ENCODE measurements at regions not wholly inside any gene's neighbourhood (a gene's known extent, or its start where the extent isn't known, plus 50 kb on each side); places are given as distances from the start of the nearest gene placed in this dataset.

DNA sequence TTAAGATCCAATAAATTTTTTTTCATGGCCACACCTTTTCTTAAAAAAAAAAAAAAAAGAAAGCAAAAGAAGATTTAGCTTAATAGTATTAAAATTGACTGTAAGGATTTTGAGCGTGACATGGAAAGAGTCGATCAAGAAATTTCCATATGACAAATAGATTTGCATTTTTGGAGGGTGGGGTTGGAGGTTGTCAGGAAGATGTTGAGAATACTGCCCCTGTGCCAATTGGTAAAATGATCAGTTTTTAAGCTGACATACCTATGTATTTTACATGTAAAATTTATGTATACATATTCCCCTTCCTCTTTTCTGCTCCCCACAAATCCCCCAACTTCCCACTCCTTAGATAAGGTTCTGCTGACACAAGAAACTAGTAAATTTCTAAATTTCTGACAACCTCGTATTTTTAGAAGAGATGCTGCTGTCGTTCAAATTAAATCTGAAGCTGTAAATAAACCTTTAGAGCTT is 520.9 kb downstream of the CD83 start:
- Histone ChIP-seq H3K27me3 (no peaks in the 10 kb centered on the region), H3K4me1 (peaks cover 6 to 19% (median 11%) of the 10 kb centered on the region in 4 donors), H3K36me3 (no peaks in the 10 kb centered on the region), H3K4me3 (no peak overlapping the region), H3K9me3 (no peaks in the 10 kb centered on the region), H3K27ac (peak overlapping the region in 2 of 4 donors; percentile 21 to 31)
- in situ Hi-C loops (cut with MboI; ENCODE audit: low pct_ligation_motif_present in 1 of 4, low pct_unique_long_range_greater_than_20kb in 1 of 4, low sequenced_read_pairs in 3 of 4) = no loop called here
- TF ChIP-seq, protein P1, sequence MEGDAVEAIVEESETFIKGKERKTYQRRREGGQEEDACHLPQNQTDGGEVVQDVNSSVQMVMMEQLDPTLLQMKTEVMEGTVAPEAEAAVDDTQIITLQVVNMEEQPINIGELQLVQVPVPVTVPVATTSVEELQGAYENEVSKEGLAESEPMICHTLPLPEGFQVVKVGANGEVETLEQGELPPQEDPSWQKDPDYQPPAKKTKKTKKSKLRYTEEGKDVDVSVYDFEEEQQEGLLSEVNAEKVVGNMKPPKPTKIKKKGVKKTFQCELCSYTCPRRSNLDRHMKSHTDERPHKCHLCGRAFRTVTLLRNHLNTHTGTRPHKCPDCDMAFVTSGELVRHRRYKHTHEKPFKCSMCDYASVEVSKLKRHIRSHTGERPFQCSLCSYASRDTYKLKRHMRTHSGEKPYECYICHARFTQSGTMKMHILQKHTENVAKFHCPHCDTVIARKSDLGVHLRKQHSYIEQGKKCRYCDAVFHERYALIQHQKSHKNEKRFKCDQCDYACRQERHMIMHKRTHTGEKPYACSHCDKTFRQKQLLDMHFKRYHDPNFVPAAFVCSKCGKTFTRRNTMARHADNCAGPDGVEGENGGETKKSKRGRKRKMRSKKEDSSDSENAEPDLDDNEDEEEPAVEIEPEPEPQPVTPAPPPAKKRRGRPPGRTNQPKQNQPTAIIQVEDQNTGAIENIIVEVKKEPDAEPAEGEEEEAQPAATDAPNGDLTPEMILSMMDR (IDR thresholded peaks at IDR 0.05) = no peak
- TF ChIP-seq EP300 (IDR thresholded peaks at IDR 0.05; ENCODE audit: low read depth) (no peak), POLR2AphosphoS5 (IDR thresholded peaks at IDR 0.05) (no peak), POLR2A (IDR thresholded peaks at IDR 0.05) (no peak)
- WGBS, 2 donors (ENCODE audit: low coverage in 1 of 2) = 48 to 91% methylated on average over 2 to 4 of the region's 4 CpGs
- intact Hi-C loops (cut with DNase I; ENCODE audit: low total_unique reads) = no loop called here
- no peak for DNase-seq

DNA sequence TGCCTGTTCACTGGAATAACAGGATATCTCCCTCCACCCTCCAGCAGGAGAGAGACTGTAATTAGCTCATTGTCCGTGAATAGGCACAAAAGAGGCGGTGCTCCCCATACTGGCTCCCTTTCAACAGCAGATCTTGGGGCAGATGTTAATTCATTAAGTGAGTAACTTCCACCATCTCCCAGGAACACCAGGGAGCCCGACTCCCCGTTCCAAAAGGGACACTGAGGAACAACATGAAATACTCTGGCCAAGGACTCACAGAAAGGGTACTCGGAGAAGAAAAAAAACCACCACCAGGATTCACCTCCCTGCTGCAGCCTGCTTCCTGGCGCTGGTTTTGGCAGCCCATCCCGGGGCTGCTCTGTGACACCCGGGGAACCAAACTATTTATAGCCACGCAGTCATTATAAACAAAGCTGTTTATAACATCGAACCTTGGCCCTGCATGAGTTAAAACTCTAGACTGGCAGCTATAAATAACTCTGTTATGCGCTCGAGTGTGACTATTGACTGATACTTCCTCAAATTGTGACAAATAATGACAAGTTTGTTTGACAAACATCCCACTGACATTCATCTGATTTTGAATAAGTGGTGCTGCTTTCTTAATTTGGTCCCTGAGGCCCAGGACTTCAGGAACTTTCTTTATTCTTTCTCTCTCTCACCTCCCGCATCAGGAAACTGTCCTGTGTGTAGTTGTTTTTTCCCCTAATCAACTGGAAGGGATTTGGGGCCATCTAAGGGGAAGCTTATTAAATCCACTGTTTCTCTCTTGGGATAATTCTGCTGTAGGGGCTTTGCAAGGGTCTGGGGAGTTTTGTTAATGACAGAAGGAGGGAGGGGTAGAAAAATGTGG is 521.6 kb downstream of the CD83 start:
- peak overlapping the region in 2 of 4 donors; percentile 21 to 31 for H3K27ac ChIP-seq
- H3K4me1 ChIP-seq = peaks cover 6 to 19% (median 11%) of the 10 kb centered on the region in 4 donors
- intact Hi-C loops (cut with DNase I; ENCODE audit: low total_unique reads) = no loop called here
- H3K4me3 ChIP-seq = peak overlapping the region in 2 of 4 donors; percentile 9 to 31
- no peaks in the 10 kb centered on the region for H3K9me3 ChIP-seq
- no peaks in the 10 kb centered on the region for H3K36me3 ChIP-seq
- TF ChIP-seq, protein P1 (IDR thresholded peaks at IDR 0.05) = peak in 1 of 5 experiments; percentile 5
- TF ChIP-seq EP300 (IDR thresholded peaks at IDR 0.05; ENCODE audit: low read depth) (no peak), POLR2A (IDR thresholded peaks at IDR 0.05) (no peak)
- WGBS, 2 donors (ENCODE audit: low coverage in 1 of 2) = 11 to 30% methylated on average over 3 to 13 of the region's 13 CpGs
- H3K27me3 ChIP-seq = no peaks in the 10 kb centered on the region
- in situ Hi-C loops (cut with MboI; ENCODE audit: low pct_ligation_motif_present in 1 of 4, low pct_unique_long_range_greater_than_20kb in 1 of 4, low sequenced_read_pairs in 3 of 4) = no loop called here
- DNase-seq = peak; percentile 18

DNA sequence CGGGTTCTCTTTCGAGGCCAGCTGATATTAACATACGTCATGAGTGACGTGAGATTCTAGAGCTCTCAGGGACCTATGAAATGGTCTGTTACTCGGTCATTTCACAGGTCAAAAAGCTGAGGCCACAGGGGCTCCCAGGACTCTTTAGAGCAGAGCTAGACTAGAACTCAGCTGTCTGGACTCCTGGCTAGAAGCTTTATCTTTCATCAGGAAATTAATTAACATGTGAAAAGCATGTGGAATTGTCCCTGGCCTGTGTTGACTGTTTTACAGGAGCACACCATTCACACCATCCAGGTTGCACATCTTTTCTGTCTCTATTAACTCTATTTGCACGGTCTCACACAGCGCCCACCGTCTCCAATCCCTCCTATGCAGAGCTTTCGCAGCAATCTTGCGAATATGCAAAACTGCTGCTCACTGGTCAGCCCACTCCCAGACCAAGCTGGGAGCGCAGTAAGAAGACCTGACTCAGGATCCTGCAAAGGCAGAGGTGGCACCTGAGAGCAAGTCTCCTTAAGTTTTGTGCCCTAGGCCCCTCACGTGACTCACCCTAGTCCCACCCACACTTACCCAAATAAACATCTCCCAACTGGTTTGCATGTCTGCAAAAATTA is 522.5 kb downstream of the CD83 start:
- TF ChIP-seq EP300 (IDR thresholded peaks at IDR 0.05; ENCODE audit: low read depth) = no peak
- TF ChIP-seq POLR2AphosphoS5 (IDR thresholded peaks at IDR 0.05) = no peak
- TF ChIP-seq POLR2A (IDR thresholded peaks at IDR 0.05) = no peak
- TF ChIP-seq, protein P1 (IDR thresholded peaks at IDR 0.05) = no peak
- H3K4me1 ChIP-seq = peaks cover 6 to 19% (median 11%) of the 10 kb centered on the region in 4 donors
- no peak for DNase-seq
- no peaks in the 10 kb centered on the region for H3K36me3 ChIP-seq
- 90 to 93% methylated on average over 6 to 12 of the region's 12 CpGs for WGBS, 2 donors (ENCODE audit: low coverage in 1 of 2)
- H3K27me3 ChIP-seq = no peaks in the 10 kb centered on the region
- no peak overlapping the region for H3K27ac ChIP-seq
- H3K4me3 ChIP-seq = no peak overlapping the region
- intact Hi-C loops (cut with DNase I; ENCODE audit: low total_unique reads) (no loop called here), in situ Hi-C loops (cut with MboI; ENCODE audit: low pct_ligation_motif_present in 1 of 4, low pct_unique_long_range_greater_than_20kb in 1 of 4, low sequenced_read_pairs in 3 of 4) (no loop called here)
- H3K9me3 ChIP-seq = no peaks in the 10 kb centered on the region

DNA sequence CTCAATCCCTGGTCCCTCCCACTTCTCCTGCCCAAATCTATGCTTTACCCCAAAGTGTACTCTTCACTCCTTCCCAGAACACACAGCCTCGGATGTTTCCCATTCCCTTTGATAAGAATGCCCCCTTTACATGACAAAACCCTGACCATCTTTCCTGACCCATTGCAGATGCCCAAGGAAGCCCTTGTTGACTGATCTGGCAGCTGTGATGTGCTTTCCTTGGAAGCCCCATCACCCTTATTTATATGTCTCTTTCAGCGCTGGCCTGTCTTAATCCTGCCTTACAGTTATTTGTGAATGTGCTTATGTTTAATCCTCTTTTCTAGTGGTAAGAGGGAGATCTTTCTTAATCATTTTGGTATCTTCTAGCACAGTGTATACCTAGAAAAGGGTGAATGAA is 523.1 kb downstream of the CD83 start:
- H3K36me3 ChIP-seq = no peaks in the 10 kb centered on the region
- intact Hi-C loops (cut with DNase I; ENCODE audit: low total_unique reads) (no loop called here), in situ Hi-C loops (cut with MboI; ENCODE audit: low pct_ligation_motif_present in 1 of 4, low pct_unique_long_range_greater_than_20kb in 1 of 4, low sequenced_read_pairs in 3 of 4) (no loop called here)
- H3K27me3 ChIP-seq = no peaks in the 10 kb centered on the region
- no peak overlapping the region for H3K27ac ChIP-seq
- peaks cover 6 to 19% (median 11%) of the 10 kb centered on the region in 4 donors for H3K4me1 ChIP-seq
- no peak for DNase-seq
- no peak overlapping the region for H3K4me3 ChIP-seq
- WGBS, 2 donors (ENCODE audit: low coverage in 1 of 2) = 77 to 86% methylated on average over 2 of the region's 2 CpGs
- H3K9me3 ChIP-seq = no peaks in the 10 kb centered on the region
- TF ChIP-seq POLR2A (IDR thresholded peaks at IDR 0.05) = no peak
- no peak for TF ChIP-seq EP300 (IDR thresholded peaks at IDR 0.05; ENCODE audit: low read depth)
- TF ChIP-seq POLR2AphosphoS5 (IDR thresholded peaks at IDR 0.05) = no peak
- TF ChIP-seq, protein P1 (IDR thresholded peaks at IDR 0.05) = no peak
